NCI-H2029 (cell line): ENCODE measurements at regions not wholly inside any gene's neighbourhood (a gene's known extent, or its start where the extent isn't known, plus 50 kb on each side); places are given as distances from the start of the nearest gene placed in this dataset.

Experiments
- DNase-seq: peaks from one replicate; lab custom pipeline; 2025; lab: John Stamatoyannopoulos, UW

- no peak for DNase-seq
Measured at GRCh38 chr5:167898361-167899042, 392.9 kb upstream of the WWC1 start.

DNA sequence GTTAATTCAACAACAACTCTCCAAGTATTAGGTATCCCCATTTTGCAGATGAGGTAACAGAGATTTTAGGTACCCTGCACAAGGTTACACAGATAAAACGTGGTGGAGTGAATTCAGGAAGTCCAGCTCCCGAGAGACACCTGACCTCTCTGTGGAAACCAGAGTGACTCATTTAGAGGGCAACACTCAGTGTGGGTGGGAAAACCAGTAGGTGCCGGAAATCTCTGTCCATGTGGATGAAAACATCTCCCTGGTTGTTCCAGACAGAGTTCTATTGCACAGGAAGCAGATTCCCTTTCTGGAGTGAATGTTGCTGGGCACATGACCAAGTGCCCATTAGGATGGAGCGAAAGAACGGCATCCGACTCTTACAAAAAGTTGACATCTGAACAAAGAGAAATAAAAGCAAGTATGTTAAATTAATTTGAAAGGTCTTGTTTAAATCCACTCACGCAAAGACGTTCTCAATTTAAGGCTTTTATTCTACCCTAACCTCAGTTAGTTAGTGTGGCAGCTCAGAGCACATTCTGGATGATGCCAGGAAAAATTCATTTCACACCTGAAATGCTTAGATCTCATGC is 391.9 kb upstream of the WWC1 start:
- DNase-seq = no peak

GRCh38 chr5:167900340-167900935 is 391.0 kb upstream of the WWC1 start:
- DNase-seq = no peak

DNA sequence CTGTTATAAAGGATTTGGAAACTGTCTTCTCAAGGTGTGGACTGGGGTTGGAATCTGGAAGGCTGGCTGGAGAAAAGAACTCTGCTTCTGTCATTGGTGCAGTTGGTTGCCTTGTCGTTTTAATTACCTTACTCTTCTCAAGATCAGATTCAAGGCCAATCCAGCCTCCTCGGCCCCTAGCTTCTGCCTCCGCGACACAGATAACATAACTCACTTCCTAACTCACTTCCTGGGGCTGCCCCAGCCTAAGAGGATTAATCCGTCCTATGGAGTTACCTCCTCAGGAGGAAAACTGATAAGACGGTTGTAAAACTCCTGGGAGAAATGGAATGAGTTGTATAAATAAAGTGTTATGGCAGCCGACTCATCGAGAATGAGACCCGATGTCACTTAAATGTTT is 389.1 kb upstream of the WWC1 start:
- DNase-seq = no peak

DNA sequence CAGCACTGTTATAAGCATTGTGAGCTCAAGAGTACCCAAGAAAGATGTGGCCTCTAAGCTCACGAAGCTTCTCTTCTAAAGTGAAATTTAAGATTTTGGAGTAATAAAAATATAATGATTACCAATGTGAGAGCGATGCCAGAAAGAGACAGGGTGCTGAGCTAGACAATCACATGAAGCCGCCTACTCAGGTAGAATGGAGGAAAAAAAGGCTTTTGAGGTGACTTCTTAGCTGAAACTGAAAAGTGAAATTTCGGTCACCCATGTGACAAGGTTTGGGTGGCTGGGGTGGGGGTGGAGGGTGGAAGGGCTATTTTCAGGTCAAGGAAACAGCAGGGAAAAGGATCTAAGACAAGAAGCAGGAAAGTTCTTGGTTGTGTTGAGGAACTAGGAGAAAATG is 388.2 kb upstream of the WWC1 start:
- DNase-seq = no peak

GRCh38 chr5:167903659-167904058 is 387.8 kb upstream of the WWC1 start:
- DNase-seq = no peak

DNA sequence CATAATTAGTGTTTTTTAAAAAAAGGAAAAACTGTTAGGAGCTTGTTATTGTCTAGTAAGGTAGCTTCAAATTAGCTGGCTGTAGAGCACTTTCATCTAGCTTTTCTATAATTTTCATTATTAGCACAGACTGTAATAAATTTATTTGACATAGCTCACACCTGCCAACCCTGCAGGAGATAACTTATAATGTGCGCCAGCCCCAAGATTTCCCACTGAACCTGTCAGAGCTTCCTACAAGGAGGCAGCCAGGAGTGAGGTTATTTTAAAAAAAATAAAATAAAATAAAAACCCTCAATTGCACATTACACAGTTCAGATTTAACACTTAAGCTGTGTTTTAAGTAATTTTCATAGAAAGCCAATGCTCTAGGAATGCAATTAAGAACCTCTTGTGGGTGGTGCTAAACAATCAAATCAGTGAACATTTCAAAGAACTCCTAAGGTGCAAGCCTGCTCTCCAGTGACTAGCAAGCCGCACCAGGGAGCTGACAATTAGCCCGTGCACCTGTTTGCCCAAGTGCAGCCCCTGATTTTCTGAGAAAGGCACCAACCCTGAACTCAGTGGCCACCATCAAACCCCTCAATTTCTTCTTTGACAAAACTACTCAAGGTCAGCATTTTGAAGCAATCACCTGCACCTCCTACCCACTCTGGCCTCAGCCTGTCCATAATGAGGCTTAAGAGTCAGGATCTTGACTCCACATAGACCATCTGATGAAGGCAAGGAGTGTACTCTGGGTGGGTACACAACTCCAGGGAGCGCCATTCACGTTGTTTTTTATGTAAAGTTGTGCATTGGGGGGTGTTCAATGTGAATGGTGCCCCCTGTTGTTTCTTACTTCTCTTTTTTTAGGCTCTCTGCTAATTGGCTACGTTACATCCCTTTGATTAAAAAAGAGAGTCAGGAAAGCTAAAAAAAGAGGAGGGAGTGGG is 385.3 kb upstream of the WWC1 start:
- DNase-seq = no peak

DNA sequence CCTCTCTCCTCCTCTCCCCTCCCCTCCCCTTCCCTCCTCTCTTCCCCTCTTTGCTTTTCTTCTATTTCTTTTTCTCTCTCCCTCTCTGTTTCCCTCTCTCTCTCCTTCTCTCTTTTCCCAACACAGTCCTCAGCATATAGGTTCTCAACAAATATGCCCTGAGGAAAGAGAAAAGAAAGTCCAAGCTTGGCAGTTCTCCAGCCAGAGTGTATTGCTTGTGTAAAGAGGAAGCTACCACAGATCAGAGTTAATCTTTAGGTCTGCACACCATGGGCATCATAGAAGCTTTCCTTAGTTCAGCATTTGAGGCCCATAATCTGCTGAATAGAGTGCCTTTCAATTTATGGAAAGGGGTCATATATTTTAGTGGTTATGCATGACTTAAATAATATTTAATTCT is 382.8 kb upstream of the WWC1 start:
- DNase-seq = no peak

- no peak for DNase-seq
Measured at GRCh38 chr5:167912941-167913665, 378.3 kb upstream of the WWC1 start.

DNA sequence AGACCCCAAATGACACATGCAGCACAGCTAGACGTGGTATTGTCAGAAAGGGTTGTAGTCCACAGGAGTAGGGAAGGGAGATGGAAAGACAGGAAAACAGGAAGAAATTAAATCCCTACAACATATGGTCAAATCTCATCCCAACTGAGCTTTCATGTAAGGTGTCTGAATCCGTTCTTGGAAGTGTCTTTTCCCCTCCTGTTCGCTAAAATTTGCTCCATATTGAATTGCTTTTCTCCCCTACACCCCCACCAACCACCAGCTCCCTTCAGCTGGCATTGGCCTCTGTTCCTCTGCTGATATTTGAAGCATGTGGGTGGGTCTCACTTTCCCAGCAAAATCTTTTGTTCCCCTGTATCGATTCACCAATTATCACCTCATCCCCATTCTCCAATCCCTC is 376.2 kb upstream of the WWC1 start:
- DNase-seq = no peak

GRCh38 chr5:167916261-167916691 is 375.2 kb upstream of the WWC1 start:
- DNase-seq = no peak

GRCh38 chr5:167916706-167917105 is 374.7 kb upstream of the WWC1 start:
- DNase-seq = no peak

DNA sequence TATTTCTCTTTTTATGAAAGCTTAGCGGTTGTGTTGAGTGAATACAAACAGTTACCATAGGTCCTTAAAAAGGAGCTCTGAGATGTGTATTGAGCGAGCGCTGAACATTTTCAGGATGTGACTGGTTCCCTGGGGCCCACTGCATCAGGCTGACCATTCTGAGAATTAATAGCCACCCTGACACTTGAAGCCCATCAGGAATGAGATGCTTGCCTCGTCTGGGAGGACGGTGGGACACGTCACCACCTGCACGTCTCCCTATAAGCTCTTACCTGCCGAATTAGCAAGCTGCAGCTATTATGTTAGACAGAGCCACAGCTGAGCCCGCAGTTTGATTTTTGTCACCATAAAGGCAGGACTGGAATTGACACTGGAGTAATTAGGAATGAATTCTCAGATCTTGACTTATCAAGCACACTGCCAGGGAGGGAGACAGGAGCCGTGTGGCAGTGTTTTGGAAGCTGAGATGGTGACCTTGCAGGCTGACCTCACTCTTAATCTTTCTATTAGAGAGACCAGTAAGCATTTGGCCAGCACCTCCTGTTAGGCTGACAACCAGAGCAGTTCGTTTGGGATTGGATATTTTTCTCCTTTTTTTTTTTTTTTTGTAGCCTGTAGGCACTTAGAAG is 373.1 kb upstream of the WWC1 start:
- no peak for DNase-seq

DNA sequence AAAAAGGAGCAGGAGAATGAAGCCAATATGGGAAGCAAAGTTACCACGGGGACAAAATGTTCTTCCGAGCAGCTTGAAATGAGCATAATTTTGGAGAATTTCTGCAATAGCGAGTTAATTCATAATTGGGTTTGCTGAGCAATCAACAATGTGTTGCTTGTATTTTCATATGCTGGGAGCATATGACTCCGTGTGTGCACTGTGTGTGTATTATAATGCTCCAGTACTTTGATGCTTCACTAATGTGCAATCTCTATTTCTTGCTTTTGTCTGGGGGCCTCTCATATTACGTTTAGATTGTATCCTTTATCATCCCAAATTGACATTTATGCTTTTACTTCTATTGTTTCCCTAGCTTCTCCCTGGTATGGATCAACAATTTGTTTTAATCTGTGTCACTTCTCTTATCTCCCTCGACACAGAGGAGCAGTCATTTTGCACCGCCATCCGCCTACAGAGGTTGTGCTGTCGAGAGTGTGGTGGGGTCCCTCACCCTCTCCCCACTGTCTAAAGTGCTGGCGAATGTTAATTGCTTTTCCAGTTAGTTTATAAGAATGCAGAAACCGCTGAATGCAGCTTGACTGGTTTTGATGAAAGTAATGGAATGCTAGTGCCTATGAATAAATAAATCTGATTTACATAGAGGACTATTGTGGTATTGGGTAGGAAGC is 372.5 kb upstream of the WWC1 start:
- no peak for DNase-seq

GRCh38 chr5:167920589-167920988 is 370.9 kb upstream of the WWC1 start:
- DNase-seq = no peak

- DNase-seq = no peak
Measured at GRCh38 chr5:167921796-167922195, 369.6 kb upstream of the WWC1 start.

- no peak for DNase-seq
Measured at GRCh38 chr5:167923396-167923795, 368.0 kb upstream of the WWC1 start.

- no peak for DNase-seq
Measured at GRCh38 chr5:167929841-167930240, 361.6 kb upstream of the WWC1 start.

GRCh38 chr5:167934551-167934971 is 356.9 kb upstream of the WWC1 start:
- DNase-seq = no peak

- no peak for DNase-seq
Measured at GRCh38 chr5:167936022-167936421, 355.4 kb upstream of the WWC1 start.
